Vagina (tissue), 2 donors: ENCODE measurements at regions not wholly inside any gene's neighbourhood (a gene's known extent, or its start where the extent isn't known, plus 50 kb on each side); places are given as distances from the start of the nearest gene placed in this dataset.

ENCODE experiments used
- CTCF ChIP-seq, 3 experiments: fragments of 450-650 bp in 2 of 3; fragments of 200-600 bp in 1 of 3; sonication (generic) in 1 of 3; IDR thresholded peaks; one replicate each; pipeline ENCODE4 v1.5.1; 2017 to 2019; ENCODE audit warnings: antibody characterized with exemption in 3 of 3, mild to moderate bottlenecking in 2 of 3, moderate library complexity in 2 of 3
- POLR2AphosphoS5 ChIP-seq, 2 donors: sonication (generic); formaldehyde crosslinking; IDR thresholded peaks; one replicate each; pipeline ENCODE4 v1.9.0; 2017; ENCODE audit warnings: antibody characterized with exemption in 2 of 2, mild to moderate bottlenecking in 2 of 2, low read depth in 1 of 2; ENCODE audit not compliant: insufficient read depth in 1 of 2

GRCh38 chr20:11822540-11822794 is 95.2 kb upstream of the BTBD3 start:
- TF ChIP-seq CTCF (IDR thresholded peaks at IDR 0.05) (no peak), POLR2AphosphoS5 (IDR thresholded peaks at IDR 0.05; ENCODE audit: insufficient read depth in 1 of 2, low read depth in 1 of 2) (no peak)
